GM10266 (cell line): ENCODE measurements at regions not wholly inside any gene's neighbourhood (a gene's known extent, or its start where the extent isn't known, plus 50 kb on each side); places are given as distances from the start of the nearest gene placed in this dataset.
"Not testable (repeated sequence)": the region's sequence is repeated elsewhere in the genome, so short reads cannot be mapped to it uniquely, and the experiment has no call there.

Experiments used
- DNase-seq: peaks from one replicate; pipeline ENCODE4 v3.0.0; 2012; ENCODE audit errors: extremely low spot score
- CTCF ChIP-seq: IDR thresholded peaks from 2 replicates; pipeline ENCODE4 v1.5.1; 2012; ENCODE audit warnings: mild to moderate bottlenecking, low read depth; ENCODE audit not compliant: control insufficient read depth, insufficient read depth; ENCODE audit errors: missing control alignments

GRCh38 chr7:145147865-145148264, 312.0 kb upstream of the TPK1 start:
- TF ChIP-seq CTCF: no peak
- no peak for DNase-seq

GRCh38 chr7:145143685-145144084, 307.8 kb upstream of the TPK1 start:
- no peak for DNase-seq
- no peak for TF ChIP-seq CTCF

- no peak for DNase-seq
Observed at GRCh38 chr7:145134377-145134776, 298.5 kb upstream of the TPK1 start.

GRCh38 chr7:145123502-145123901, 287.6 kb upstream of the TPK1 start:
- TF ChIP-seq CTCF: no peak

More at GRCh38 chr7:145134377-145134776, 298.5 kb upstream of the TPK1 start:
- TF ChIP-seq CTCF: no peak

GRCh38 chr7:145106001-145106400, 270.1 kb upstream of the TPK1 start:
- no peak for DNase-seq
- no peak for TF ChIP-seq CTCF

More at GRCh38 chr7:145123502-145123901, 287.6 kb upstream of the TPK1 start:
- no peak for DNase-seq

- no peak for TF ChIP-seq CTCF
- no peak for DNase-seq
Observed at GRCh38 chr7:145105561-145105960, 269.7 kb upstream of the TPK1 start.

- no peak for DNase-seq
- TF ChIP-seq CTCF: no peak
Observed at GRCh38 chr7:145104400-145104799, 268.5 kb upstream of the TPK1 start.

- not testable (repeated sequence) for DNase-seq
Observed at GRCh38 chr7:145102199-145102598, 266.3 kb upstream of the TPK1 start.
